ENCODE measurements at regions not wholly inside any gene's neighbourhood (a gene's known extent, or its start where the extent isn't known, plus 50 kb on each side); places are given as distances from the start of the nearest gene placed in this dataset.
"Not testable (repeated sequence)": the region's sequence is repeated elsewhere in the genome, so short reads cannot be mapped to it uniquely, and the experiment has no call there.

DNA sequence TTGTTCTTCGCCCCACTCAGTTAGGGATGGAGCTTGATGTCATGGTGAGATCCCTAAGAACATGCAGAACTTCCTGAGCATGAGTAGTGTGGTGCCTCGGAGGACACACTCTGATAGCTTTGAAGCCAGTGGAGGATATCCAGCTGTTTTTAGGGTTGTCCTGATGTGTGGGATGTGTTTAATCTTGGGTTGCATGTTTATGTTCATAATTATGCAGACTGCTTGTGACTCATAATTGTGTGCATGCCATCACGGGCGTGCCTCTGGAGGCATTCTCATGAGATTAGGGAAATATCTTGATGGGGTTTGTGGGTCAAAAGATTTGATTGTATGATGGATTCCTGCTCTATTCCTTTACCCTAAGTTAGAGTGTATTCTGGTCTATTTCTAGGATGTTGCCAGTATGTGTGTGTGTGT lies 267.4 kb upstream of the PELI2 start:
- no peak for DNase-seq

GRCh38 chr14:55851301-55851700 lies 266.9 kb upstream of the PELI2 start:
- no peak for DNase-seq

DNA sequence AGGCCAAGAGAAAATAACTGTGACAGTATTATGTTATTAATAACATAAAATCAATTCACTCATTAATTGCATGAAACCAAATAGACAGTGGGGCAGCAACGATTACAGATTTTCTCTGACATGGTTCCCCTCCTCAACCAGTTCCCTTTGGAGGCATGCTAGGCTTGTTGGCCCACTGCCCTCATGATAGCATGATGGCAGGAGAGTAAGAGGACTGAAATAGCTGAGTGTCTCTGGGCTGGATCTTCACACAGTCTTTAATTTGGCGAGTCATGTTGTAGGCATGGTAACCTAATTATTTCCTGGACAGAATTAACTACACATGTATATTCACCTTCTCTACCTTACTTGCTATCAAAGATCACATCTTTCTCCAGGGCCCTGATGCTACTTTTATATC lies 266.2 kb upstream of the PELI2 start:
- no peak for DNase-seq

- DNase-seq = no peak
Observed at GRCh38 chr14:55855751-55856150, 262.5 kb upstream of the PELI2 start.

DNA sequence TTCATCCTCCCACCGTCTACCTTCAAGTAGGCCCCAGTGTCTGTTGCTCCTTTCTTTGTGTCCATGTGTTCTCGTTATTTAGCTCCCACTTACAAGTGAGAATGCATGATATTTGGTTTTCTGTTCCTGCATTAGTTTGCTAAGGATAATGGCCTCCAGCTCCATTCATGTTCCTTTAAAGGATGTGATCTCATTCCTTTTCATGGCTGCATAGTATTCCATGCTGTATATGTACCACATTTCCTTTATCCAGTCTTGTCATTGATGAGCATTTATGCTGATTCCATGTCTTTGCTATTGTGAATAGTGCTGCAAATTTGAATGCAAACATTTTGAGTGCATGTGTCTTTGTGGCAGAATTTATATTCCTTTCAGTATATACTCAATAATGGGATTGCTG lies 259.6 kb upstream of the PELI2 start:
- no peak for DNase-seq

GRCh38 chr14:55861561-55861960 lies 256.6 kb upstream of the PELI2 start:
- not testable (repeated sequence) for DNase-seq

- no peak for DNase-seq
Observed at GRCh38 chr14:55864890-55865655, 253.1 kb upstream of the PELI2 start.

GRCh38 chr14:55867311-55867710 lies 250.9 kb upstream of the PELI2 start:
- DNase-seq = no peak

DNA sequence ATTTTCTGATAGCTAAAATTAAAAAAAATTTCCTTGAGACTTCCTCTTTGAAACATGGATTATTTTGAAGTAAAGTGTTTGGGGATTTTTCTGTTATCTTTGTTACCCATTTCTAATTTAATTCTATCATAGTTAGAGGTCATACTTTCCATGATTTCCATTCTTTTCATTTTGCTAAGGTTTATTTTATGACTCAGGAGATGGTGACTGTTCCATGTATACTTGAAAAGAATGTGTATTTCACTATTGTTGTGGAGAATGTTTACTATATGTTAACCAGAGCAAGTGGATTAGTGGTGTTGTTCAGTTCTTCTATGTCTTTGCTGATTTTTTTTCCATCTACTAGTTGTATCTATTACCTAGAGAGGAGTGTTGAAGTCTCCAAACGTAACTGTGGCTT lies 250.5 kb upstream of the PELI2 start:
- DNase-seq = no peak

- no peak for DNase-seq
Observed at GRCh38 chr14:55869397-55870049, 248.7 kb upstream of the PELI2 start.

DNA sequence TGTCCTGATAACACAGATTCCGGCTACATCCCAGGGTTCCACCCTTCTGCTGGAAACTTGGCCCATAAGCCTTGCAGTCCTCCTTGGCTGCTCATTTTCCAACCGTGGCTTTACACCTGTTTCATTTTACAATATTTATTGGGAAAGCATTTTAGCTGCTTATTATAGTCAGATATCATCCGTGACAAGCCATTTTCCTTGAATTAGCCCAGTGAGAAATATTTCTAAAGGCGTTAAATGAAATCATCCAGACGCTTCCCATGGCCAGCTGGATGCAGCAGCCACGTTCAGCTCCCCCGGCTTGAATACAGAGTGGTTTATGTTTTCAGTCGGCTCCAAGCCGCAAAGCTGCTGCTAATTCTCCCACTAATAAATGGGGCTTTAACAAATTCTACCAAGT lies 245.0 kb upstream of the PELI2 start:
- DNase-seq = no peak

DNA sequence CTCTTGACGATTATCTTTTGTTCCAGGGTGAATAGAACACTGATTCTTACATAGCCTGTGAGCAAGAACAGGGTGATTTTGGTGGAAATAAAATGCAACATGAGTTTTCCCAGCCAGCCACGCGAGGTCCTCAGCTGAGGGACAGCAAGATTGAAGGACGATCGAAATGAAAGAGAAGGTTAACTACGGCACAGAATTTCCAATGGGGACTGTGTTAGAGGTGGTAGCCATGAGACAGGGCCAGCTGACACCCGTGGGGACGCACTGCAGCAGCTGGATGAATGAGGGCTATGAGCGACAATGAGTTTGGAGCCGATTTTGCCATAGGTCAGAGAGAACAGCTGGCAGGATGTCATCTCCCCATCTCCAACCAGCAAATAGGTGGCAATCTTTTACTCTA lies 243.4 kb upstream of the PELI2 start:
- no peak for DNase-seq

DNA sequence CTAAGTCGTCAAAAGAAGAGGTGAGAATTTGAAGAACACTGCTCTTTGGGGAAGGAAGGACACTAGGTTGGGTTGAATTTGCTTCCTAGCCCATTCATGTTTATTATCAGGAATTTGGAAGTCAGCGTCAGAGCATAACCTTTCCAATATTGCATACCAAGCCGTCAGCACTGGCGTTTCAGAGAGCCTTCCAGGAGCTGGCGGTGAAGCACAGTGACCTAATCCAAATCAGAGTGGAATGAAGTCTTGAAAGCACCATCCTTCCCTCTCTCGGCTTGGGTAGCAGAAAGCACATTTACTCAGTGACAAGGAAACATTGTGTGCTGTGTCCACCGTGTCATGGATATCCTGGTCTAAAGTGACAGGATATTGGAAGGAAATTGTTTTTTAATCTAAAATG lies 240.3 kb upstream of the PELI2 start:
- DNase-seq = peak; percentile 62

DNA sequence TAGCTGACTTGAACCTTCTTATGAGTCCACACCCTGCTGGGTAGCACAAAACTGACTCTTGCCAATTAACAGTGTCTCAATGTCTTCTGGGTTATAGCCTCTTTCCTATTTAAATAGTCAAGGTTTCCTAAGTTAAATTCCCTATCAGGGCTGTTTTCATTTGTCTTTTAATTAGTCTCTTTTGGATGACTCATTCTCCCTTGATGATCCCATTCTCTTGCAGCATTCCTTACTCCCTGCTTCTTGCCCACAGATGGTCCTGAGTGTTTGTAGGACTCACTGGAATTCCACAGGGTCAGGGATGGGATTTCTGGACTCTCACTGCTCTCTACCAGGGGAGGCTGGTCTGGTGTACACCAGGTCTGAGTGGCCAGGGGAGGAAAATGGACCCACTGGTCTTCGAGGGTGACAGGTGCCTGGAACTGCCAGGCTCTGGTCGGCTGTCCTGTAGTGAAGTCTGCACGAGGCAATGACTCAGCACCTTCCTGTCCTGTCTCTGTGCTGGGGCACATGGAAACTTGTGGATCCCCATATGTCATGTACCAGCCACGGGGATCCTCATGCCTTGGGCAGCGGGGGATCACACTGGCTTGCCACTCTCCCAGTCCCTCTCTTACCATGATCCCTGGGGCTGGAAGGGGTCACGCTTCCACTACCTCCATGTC lies 236.5 kb upstream of the PELI2 start:
- DNase-seq = no peak

DNA sequence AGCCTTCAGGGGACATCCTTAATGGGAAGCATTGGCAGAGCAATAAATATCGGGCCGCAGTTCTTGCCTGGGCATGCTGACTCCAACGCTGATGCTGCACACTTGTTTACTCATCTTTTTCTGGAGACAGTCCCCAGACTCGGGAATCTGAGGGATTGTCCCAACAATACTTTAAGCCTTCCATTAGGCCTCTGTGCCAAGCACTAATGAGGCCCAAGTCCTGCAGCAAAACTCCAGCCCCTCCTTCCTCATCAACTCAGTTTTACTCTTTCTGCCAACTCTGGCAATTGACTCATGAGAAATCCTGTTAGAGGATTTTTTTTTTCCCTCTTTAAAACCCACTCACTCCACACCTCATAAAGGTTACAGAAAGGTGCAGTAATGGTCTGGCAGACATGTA lies 233.4 kb upstream of the PELI2 start:
- DNase-seq = no peak

DNA sequence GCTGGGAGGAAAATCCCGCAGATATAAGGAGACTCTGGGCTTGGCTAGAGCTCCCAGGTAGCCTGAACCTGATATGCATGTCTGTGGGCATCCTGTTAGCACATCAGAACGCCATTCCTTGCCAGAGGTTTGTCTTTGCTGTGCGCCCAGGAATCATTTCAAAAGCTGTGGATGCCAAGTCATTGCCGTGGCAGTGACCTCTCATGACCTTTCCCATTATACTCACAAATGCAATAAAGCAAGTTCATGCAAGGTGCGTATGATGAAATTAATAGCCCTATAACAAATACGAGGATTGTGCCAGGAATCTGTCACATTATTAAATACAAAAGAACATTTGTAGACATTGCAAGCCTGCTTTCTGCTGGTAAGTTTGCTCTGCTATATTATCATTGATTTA lies 229.1 kb upstream of the PELI2 start:
- no peak for DNase-seq

DNA sequence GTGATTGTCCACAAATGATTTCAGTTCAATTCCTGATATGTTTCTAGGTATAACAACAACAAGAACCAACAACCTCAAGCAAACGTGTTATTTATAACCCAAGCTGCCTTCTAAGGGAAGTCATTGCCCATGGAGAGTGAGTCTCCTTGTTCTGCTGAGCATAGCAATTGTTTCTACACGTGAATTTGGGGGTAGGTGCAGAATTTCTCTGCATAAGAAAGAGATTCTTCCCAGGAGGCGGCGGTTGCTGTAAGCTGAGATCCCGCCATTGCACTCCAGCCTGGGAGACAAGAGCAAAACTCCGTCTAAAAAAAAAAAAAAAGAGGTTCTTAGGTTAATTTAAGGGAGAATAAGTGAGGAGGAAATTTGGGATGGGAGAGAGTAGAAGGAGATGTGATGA lies 226.5 kb upstream of the PELI2 start:
- no peak for DNase-seq

DNA sequence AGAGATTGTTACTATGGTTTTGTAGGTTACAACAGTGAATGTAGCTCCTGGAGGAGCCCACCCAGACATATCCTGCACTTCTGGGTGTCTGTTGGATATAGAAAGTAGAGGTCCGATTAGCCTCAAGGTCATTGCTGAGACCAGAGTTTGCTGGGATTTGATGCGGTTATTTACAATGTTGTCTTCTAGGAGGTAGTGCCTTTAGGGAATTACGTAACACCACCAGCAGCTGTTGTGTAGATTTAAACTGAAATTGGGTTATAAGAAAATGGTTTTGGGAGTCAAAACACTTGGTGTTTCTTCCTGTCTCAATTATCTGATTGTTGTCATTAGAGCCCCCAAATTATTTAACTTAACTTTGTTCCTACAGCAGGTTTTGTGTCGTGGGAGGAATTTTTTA lies 225.3 kb upstream of the PELI2 start:
- DNase-seq = no peak

GRCh38 chr14:55893705-55894104 lies 224.5 kb upstream of the PELI2 start:
- DNase-seq = peak; percentile 39

DNA sequence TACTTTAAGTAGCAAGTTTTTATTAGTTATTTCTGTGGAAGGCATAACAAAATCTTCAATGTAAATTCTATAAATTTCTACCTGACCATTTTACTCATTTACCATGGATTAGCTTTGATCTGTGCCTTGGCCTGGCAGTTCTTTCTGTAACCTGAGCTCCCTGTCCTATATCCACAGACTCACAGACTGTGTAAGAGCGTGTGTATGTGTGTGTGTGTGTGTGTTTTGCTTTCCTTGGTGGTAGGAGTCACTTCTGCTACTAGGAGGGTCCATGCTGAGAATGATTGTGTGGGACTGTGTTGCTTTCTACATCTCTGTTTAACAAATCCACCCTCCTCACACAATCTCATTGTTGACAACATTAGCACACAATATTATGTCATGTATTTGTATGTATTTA lies 221.2 kb upstream of the PELI2 start:
- DNase-seq = no peak

- DNase-seq = no peak
Observed at GRCh38 chr14:55898938-55899337, 219.3 kb upstream of the PELI2 start.

- DNase-seq = no peak
Observed at GRCh38 chr14:55899531-55899930, 218.7 kb upstream of the PELI2 start.

DNA sequence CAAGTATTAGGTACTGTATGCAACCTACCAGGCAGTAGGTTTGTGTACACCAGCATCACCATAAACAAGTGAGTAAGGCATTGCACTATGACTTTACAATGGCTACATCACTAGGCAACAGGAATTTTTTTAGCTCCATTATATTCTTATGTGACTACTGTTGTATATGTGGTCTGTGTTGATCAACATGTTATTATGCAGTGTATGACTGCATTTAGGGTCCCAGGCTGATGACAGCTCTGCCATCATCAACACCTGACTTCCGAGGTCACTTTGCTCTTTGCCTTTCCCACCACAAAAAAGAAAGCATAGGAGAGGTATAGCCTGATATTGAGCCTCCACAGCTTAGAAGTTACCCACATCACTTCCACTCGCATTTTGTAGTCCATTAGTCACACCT lies 217.5 kb upstream of the PELI2 start:
- no peak for DNase-seq

DNA sequence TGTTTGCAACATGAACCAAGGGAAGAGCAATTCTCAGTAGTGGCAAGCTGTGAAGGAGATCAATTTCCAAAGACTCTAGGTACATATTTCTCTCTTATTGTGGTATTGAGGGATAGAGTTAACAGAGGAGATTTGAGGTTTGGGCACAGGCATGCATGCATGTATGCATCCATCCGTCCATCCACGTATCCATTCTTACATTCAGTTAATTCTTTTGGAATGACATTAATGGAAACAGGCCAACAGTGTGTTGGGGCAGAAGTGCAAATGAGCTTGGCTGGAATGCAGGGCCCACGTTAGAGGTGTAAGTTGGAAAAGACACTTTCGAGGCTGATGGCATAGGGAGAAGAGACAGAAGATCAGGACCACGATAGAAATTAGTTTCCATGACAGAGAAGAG lies 216.9 kb upstream of the PELI2 start:
- no peak for DNase-seq
